ENCODE measurements at regions not wholly inside any gene's neighbourhood (a gene's known extent, or its start where the extent isn't known, plus 50 kb on each side); places are given as distances from the start of the nearest gene placed in this dataset.
"Not testable (repeated sequence)": the region's sequence is repeated elsewhere in the genome, so short reads cannot be mapped to it uniquely, and the experiment has no call there.

DNA sequence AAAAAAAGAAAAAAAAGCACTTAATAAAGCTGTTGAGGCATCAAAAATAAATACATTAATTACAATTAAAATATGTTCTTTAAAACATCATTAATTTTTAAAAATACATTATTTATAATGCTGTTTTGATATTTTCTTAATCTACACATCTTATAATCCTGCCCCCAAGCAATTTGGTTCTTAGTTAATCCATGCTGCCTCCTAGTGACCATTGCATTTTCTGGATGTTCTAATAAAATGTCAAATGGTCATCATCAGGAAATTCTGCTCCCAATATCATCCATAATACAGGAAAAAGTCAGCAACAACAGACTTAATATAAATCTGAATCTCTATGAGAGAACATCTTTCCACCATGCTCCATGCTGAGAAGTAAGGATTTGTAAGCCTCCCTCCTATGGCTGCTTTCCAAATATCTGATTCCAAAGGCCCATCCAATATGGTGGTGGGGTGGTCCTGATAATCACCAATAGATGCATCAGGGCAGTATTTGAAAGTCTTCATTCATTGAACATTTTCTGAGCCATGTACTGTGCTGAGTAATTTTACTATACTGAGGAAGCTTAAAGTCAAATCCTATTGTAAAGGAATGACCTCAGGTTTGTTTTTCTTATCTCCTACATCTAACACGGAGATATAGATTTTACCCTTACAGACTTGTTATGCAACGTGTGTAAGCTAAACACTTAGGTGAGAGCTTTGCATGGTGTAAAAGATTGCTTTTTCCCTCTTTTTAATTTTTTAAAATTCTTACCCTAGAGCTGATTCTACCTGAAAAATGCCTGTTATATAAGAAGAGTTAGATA is 124.7 kb upstream of the BMAL1 start:
- ATAC-seq, result no peak
- no peak for DNase-seq
- intact Hi-C loops (cut with micrococcal nuclease), result no loop called here

DNA sequence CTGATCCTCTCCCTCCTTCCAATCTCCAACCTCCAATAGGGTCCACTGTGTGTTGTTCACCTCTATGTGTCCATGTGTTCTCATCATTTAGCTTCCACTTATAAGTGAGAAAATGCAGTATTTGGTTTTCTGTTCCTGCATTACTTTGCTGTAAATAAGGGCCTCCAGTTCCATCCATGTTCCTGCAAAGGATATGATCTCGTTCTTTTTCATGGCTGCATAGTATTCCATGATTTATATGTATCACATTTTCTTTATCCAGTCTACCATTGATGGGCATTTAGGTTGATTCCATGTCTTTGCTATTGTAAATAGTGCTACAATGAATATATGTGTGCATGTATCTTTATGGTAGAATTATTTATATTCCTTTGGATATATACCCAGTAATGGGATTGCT is 123.2 kb upstream of the BMAL1 start:
- intact Hi-C loops (cut with micrococcal nuclease); DNase-seq; ATAC-seq: not testable (repeated sequence)

DNA sequence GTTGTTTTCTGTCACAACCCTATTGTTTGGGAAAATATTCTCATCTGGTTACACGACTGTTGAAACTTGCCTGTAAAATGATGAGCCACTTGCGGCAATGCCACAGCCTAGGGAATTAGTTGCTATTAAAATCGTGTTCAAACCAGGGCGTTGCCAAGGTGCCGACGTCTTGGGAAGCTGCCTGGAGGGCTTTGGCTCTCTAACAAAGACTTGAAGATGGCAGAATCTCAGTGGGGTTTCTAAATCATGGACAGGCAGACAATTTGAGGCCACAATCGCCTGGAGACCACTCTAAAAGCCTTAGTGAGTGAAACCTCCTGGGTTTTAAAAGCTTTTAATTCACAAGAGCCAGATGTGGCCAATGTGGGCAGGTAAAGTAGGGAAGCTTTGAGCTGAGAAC is 117.2 kb upstream of the BMAL1 start:
- DNase-seq (no peak), ATAC-seq (no peak)
- intact Hi-C loops (cut with micrococcal nuclease), result no loop called here

DNA sequence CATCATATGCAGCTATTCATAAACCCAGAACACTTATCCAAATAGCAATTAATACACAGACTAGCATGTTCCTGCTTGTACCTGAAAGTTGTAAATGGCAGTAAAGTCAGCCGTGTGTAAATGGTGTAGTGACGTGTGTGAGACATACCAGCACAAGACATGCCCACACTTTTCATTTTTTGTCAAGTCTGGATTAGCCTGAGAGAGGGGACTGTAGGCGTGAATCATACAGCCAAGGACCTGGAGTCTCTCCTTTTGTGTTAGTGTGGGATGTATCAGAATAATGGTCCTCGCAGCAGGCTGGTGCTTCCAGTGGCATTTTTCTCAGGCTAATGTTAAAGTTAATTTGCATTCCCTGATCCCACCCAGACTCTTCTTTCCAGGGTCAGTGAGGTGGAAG is 116.8 kb upstream of the BMAL1 start:
- intact Hi-C loops (cut with micrococcal nuclease), result no loop called here
- DNase-seq, result no peak
- no peak for ATAC-seq

DNA sequence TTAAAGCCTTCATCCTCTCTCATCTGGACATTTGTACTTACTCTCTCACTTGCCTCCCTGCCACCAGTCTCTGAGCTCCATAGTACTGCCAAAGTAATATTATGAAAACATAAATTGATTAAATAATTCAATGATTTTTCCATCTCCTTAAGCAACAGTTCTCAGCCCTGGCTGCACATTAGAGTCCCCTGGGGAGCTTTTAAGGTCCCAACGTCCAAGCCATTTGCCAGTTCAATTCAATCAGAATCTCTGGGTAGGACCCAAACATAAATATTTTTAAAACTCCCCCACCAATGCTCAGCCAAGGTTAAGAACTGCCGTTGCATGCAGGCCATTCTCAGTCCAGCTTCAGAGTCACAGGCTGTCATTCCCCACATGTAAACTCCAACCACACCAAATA is 114.4 kb upstream of the BMAL1 start:
- ATAC-seq (no peak), DNase-seq (no peak)
- intact Hi-C loops (cut with micrococcal nuclease), result no loop called here

DNA sequence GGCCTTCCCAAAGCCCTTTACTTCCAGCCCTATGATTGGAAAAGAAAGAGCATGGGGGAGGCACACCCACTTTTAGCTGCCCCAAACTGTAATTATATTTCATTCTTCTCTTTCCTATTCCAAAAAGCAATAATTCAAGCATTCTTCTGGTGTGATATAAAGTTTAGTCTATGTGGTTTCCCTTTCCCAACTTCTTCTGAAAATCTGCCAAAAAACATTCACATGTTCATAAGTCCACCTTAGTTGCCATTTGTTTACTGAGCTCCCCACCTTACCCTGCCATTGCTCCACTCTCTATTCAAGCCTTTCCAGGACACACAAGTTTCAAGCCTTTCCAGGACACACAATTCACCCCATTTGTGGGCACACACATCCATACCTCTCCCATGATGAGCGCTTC is 111.6 kb upstream of the BMAL1 start:
- ATAC-seq (no peak), DNase-seq (no peak)
- intact Hi-C loops (cut with micrococcal nuclease), result no loop called here

DNA sequence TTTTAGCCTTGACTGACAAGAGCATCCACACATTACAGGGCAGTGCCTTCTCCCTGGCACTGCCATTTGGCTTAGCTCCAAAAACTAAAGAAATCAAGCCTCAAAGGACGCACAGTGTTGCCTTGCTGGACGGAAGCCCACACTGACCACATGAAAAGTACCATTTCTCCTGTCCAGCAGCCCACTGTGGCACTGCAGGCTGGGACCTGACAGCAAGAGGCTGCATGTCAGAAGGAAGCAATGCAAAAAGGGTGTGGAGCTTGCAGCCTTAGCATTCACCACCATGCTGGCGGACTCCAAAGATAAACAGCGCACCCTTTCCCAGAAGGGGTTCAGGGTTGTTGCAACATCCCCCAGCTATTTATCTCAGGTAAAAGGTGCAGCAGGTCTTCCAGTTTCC is 109.3 kb upstream of the BMAL1 start:
- no peak for ATAC-seq
- intact Hi-C loops (cut with micrococcal nuclease), result no loop called here

DNA sequence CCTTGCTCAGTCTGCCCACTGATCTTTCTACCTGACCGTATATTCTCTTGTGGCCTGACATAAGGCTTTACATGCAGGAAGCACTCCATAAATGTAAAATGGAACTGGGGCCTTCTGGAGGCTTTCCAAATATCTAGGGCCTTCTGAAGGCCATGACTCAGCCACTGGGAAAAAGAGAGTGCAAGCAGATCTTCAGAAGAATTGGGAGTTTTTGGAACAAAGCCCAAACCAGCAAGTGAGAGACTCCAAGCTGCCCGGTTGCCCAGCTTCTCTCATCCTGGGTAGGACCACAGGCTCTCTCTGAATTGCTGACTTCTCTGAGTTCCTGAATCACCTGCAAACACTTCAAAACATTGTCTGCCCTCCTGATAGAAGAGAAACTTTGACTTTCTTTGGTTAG is 107.9 kb upstream of the BMAL1 start:
- ATAC-seq, result no peak
- intact Hi-C loops (cut with micrococcal nuclease), result no loop called here
- no peak for DNase-seq

More for the DNA sequence above, 109.3 kb upstream of the BMAL1 start:
- no peak for DNase-seq

DNA sequence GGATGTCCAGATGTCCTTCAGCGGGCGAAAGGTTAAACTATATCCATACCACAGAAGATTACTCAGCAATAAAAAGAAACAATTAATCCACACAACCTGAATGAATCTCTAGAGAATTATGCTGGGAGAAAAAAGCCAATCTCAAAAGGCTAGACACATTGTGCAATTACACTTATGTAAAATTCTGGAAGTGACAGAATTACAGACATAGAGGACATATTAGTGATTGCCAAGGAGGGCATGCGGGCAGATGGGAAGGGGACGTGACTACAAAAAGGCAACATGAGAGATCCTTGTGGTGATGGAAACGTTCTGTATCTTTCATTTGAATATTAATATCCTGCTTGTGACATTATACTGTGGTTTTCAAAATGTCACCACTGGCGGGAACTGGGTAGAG is 103.5 kb upstream of the BMAL1 start:
- intact Hi-C loops (cut with micrococcal nuclease), result no loop called here
- DNase-seq, result no peak
- no peak for ATAC-seq

DNA sequence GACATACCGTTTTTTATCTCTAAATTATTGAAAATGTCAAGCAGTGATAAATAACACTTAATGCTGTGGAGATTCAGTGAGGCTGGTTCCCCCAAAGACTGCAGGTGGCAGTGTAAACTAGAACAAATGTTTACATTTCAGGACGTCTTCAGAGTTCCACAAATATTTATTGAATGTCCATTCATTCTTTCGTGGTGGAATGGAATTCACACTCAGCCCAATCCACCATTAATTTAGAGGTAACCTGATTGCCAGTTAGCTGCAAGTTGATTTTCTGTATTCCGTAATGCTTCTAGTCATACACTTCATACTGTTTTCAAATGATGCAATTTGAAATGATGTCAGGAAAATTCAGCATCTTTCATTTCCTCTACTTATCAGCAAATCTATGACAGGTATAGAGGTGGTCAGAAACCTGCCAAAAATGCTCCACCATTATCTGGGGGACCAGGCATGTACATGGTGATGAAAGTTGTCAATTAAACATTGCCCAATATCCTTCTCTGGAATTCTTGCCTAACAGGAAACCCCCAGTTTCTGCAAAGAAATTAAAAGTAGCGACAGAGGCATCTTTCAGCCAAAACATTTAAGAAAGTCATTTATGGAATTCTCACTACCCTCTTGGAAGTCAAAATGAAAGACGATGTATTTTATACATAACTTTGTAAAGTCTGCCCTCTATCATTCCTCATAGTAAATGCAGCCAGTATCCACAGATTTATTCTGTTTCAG is 94.3 kb upstream of the BMAL1 start:
- intact Hi-C loops (cut with micrococcal nuclease), result no loop called here
- ATAC-seq, result peak; percentile 45
- DNase-seq, result no peak

DNA sequence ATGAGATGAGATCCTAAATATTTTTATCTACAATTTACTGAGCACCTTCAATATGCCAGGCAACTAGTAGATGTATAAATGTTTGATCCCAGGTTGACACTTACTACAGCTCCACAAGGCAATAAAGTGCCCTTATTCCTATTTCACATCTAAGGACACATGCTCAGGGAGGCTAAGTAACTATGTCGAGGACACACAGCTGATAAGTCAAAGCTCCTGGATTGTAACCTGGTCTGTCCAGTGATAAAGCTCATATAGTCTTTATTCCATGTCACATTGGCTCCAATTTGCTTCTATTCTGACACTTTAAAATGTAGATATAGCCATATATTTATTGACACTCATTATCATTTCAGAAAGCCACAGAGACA is 93.8 kb upstream of the BMAL1 start:
- intact Hi-C loops (cut with micrococcal nuclease), result no loop called here
- no peak for ATAC-seq
- DNase-seq, result no peak

DNA sequence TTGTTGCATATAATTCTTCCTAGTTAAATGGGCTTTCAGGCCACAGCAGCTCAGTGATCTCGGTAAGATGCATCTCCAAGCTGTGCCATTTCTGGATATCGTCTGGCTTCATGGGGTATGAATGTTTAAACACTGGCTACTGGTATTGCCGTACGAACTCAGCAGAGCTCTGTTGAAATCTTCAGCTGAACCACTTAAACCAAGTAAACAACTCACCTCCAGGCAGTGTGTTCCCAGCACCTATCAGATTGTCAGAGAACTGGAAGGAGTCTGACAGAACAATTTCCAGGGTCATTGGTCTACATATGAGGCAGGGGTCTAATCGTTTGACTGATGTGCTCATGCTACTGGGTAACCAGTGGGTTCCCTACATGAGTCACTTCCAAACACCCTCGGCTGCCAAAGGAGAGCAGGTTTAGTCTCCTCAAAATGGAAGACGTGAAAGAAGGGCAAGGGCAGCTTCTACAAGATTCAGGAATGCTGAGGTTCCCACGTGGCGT is 93.2 kb upstream of the BMAL1 start:
- ATAC-seq, result no peak

DNA sequence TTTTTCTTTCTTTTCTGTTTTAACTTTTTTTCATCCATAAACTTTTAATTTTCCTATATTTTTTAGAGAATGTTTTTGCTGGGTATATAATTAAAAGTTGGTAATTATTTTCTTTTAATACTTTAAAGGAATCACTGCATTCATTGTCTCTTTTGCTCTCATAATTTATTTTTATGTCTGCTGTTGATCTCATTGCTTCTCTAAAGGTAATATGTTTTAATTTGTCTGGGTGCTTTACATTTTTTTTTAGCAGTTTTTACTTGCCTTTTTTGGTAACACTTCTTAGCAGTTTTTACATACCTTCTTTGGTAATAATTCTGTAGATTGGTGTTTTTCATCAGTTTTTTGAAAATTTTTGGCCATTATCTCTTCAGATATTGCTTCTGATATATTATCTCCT is 89.4 kb upstream of the BMAL1 start:
- intact Hi-C loops (cut with micrococcal nuclease), result no loop called here
- DNase-seq, result no peak

More for the DNA sequence above, 93.2 kb upstream of the BMAL1 start:
- intact Hi-C loops (cut with micrococcal nuclease), result no loop called here
- no peak for DNase-seq

DNA sequence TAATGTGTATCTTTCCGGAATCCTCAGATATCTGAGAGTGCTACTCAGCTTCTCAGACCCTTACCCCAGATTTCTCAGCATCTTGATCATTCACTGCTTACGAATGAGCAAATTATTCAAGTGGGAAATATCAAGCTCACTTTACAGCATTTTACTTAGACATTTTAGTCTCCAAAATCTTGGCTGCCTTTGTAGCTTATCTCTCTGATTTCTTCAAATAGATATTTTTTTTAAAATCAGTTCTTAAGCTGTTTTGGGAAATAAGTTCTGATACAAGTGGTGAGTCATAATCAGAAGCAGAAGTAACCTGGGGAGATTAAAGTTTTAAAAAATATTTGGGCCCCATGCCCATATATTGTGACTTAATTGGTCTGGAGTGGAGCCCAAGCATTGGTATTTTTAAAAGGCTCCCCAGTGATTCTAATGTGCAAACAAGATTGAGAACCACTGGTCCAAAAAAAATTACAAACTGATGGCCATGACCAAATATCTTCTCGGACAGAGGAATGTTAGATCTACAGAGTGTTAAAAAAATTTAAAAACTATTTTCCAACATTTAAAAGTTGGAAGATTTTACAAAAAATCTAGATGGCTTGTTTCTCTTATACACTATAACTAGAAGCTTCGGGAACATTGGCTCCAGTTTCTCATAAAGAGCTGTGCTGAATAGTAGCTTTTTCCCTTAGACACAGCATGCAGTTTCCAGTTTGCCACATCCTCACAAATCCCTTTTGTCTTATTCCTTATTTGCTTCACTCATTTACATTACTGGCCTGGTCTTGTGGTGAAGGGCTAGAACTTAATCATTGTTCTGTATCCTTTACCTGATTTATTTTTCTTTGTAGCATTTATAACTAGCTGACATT is 87.8 kb upstream of the BMAL1 start:
- intact Hi-C loops (cut with micrococcal nuclease), result no loop called here
- ATAC-seq (no peak), DNase-seq (no peak)

More for the DNA sequence above, 89.4 kb upstream of the BMAL1 start:
- no peak for ATAC-seq

DNA sequence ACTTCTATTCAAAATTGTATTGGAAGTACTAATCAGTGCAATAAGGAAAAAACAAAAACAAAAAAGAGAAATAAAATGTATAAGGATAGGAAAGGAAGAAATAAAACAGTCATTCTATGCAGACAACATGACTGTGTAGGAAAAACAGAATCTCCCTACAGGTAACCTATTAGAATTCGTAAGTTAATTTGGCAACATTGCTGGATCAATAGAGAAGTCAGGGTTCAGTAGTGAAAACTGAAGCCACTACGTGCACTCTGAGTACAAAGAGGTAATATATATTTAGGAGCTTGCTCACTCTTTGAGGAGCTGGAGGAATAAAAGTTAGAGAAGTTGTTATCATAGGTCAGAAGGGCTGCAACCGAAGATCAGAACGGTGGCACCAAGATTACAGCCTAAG is 84.0 kb upstream of the BMAL1 start:
- intact Hi-C loops (cut with micrococcal nuclease), result no loop called here
- DNase-seq (no peak), ATAC-seq (no peak)

DNA sequence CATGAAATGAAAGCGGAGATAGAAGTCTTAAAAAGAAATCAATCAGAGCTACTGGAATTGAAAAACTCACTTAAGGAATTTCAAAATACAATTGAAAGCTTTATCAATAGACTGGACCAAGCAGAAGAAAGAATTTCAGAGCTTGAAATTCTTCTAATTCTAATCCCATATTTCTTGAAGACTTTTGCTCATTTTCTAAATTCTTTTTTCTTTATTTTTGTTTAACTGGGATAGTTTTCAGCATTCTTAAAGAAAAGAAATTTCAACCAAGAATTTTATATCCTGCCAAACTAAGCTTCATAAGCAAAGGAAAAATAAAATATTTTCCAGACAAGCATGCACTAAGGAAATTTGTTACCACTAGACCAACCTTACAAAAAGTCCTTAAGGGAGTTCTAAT is 80.2 kb upstream of the BMAL1 start:
- intact Hi-C loops (cut with micrococcal nuclease); DNase-seq; ATAC-seq: not testable (repeated sequence)

DNA sequence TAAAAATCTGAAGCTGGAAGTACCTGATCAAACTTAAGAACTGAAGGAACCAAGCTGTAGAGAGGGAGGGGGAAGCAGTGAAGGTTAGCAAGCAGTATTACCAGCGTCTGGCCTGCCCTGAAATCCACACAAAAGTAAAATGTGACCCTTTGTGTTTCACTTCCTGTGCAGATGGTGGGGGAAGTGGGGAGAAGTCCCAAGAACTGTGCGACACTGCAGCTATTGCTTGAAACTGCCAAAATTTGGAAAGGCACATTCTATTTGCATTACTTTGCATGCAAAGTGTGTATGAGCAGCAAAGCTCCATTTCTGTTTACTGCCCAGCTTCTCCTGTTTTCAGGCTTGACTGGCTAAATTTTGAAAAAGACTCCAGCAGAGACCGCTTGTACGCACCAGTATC is 72.1 kb upstream of the BMAL1 start:
- ATAC-seq (no peak), DNase-seq (no peak)
- intact Hi-C loops (cut with micrococcal nuclease), result no loop called here

DNA sequence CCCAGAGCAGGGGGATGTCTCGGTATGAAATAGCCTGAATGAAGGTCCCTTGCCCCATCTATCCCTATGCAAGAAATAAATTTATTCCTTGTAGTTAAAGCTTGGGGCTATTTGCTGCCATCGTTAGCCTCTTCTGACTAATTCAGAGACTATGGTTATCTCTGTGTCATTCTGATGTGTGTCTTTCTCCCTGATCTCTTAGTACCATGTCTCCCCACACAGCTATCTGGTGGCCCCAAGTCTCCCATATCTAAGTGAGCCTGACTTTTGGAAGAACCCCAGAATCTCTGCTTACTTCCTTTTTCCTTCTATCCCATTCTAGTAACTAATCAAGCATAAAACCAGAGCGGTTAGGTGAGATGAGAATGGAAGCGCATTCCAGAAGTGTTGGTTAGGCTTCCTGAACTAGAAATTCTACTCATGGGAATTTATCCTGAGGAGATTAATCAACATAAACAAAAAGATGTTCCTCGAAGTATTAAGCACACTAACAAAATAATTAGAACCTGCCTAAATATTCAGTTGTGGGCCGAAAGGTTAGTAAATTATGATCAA is 71.4 kb upstream of the BMAL1 start:
- intact Hi-C loops (cut with micrococcal nuclease), result no loop called here
- no peak for DNase-seq
- no peak for ATAC-seq

DNA sequence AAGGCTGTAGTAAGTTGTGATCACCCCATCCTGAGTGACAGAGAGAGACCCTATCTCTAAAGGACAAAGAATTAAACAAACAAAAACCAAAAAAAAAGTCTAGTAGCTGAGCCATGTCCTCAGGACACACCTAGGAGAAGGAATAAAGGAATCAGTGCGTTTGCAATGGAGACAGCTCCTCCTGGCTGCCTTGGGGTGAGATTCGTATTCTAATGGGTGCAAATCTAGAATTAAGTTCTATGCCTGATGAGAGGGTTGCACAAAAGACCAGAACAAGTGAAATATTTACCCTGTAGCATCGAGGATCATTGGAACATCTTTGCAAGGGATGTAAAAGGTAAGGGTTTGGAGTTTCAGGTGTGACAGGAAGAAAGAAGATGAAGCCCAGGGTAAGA is 70.3 kb upstream of the BMAL1 start:
- ATAC-seq, result no peak
- DNase-seq, result no peak
- intact Hi-C loops (cut with micrococcal nuclease), result no loop called here

All from left ventricle myocardium superior (tissue), 1 donor.